Dendritic cell treated with granulocyte-macrophage colony-stimulating factor and Interleukin-4, amounts not matched to agents 40 ng/mL and 50 ng/mL, for 4 days (primary cell): ENCODE measurements at regions not wholly inside any gene's neighbourhood (a gene's known extent, or its start where the extent isn't known, plus 50 kb on each side); places are given as distances from the start of the nearest gene placed in this dataset.
"Not testable (repeated sequence)": the region's sequence is repeated elsewhere in the genome, so short reads cannot be mapped to it uniquely, and the experiment has no call there.

Experiments
- H3K27ac Mint-ChIP-seq: one replicate; pipeline ENCODE4 v1.8.0; 2022; ENCODE audit warnings: mild to moderate bottlenecking, mixed read lengths
- H3K27me3 Mint-ChIP-seq: one replicate; pipeline ENCODE4 v1.8.0; 2022; ENCODE audit warnings: mild to moderate bottlenecking, mixed read lengths
- H3K36me3 Mint-ChIP-seq: one replicate; pipeline ENCODE4 v1.8.0; 2022; ENCODE audit warnings: low read depth, mixed read lengths
- H3K4me1 Mint-ChIP-seq: one replicate; pipeline ENCODE4 v1.8.0; 2022; ENCODE audit warnings: low read depth, mixed read lengths
- H3K4me3 Mint-ChIP-seq: one replicate; pipeline ENCODE4 v1.8.0; 2022; ENCODE audit warnings: mild to moderate bottlenecking, moderate library complexity, mixed read lengths
- H3K9me3 Mint-ChIP-seq: one replicate; pipeline ENCODE4 v1.8.0; 2022; ENCODE audit warnings: mixed read lengths
- intact Hi-C: fragments of 100-400 bp; cut with micrococcal nuclease; formaldehyde crosslinking; loops from one replicate; pipeline ENCODE4 v1.15.0; 2022

- Mint-ChIP-seq H3K9me3 (no peaks in the 10 kb centered on the region), H3K4me1 (no peaks in the 10 kb centered on the region), H3K4me3 (no peak overlapping the region), H3K27me3 (no peaks in the 10 kb centered on the region), H3K36me3 (no peaks in the 10 kb centered on the region), H3K27ac (no peak overlapping the region)
- intact Hi-C loops, result no loop called here
Measured at GRCh38 chr4:107449611-107450369, 270.2 kb downstream of the PAPSS1 start.

- Mint-ChIP-seq H3K36me3 (no peaks in the 10 kb centered on the region), H3K4me3 (no peak overlapping the region), H3K4me1 (no peaks in the 10 kb centered on the region), H3K27ac (no peak overlapping the region), H3K9me3 (no peaks in the 10 kb centered on the region), H3K27me3 (no peaks in the 10 kb centered on the region)
- intact Hi-C loops, result no loop called here
Measured at GRCh38 chr4:107442538-107443111, 277.4 kb downstream of the PAPSS1 start.

- no peaks in the 10 kb centered on the region for H3K9me3 Mint-ChIP-seq
- no peaks in the 10 kb centered on the region for H3K4me1 Mint-ChIP-seq
Measured at GRCh38 chr4:107439401-107439800, 280.6 kb downstream of the PAPSS1 start.

GRCh38 chr4:107436471-107436870 is 283.6 kb downstream of the PAPSS1 start:
- H3K27me3 Mint-ChIP-seq, H3K27ac Mint-ChIP-seq, H3K9me3 Mint-ChIP-seq, H3K36me3 Mint-ChIP-seq, intact Hi-C loops, H3K4me3 Mint-ChIP-seq, H3K4me1 Mint-ChIP-seq: not testable (repeated sequence)

More at GRCh38 chr4:107439401-107439800, 280.6 kb downstream of the PAPSS1 start:
- intact Hi-C loops, result no loop called here
- H3K4me3 Mint-ChIP-seq, result no peak overlapping the region
- H3K27me3 Mint-ChIP-seq, result no peaks in the 10 kb centered on the region
- no peaks in the 10 kb centered on the region for H3K36me3 Mint-ChIP-seq
- no peak overlapping the region for H3K27ac Mint-ChIP-seq

GRCh38 chr4:107432451-107432850 is 287.6 kb downstream of the PAPSS1 start:
- H3K9me3 Mint-ChIP-seq, result no peaks in the 10 kb centered on the region
- intact Hi-C loops, result no loop called here
- H3K4me1 Mint-ChIP-seq, result no peaks in the 10 kb centered on the region
- H3K36me3 Mint-ChIP-seq, result no peaks in the 10 kb centered on the region
- H3K27me3 Mint-ChIP-seq, result no peaks in the 10 kb centered on the region
- H3K27ac Mint-ChIP-seq, result no peak overlapping the region
- H3K4me3 Mint-ChIP-seq, result no peak overlapping the region

- H3K27ac Mint-ChIP-seq, result no peak overlapping the region
- H3K36me3 Mint-ChIP-seq, result no peaks in the 10 kb centered on the region
- no peaks in the 10 kb centered on the region for H3K9me3 Mint-ChIP-seq
- H3K4me1 Mint-ChIP-seq, result no peaks in the 10 kb centered on the region
- intact Hi-C loops, result no loop called here
- no peaks in the 10 kb centered on the region for H3K27me3 Mint-ChIP-seq
- H3K4me3 Mint-ChIP-seq, result no peak overlapping the region
Measured at GRCh38 chr4:107423677-107424405, 296.2 kb downstream of the PAPSS1 start.

- H3K27ac Mint-ChIP-seq, H3K4me1 Mint-ChIP-seq, H3K4me3 Mint-ChIP-seq, H3K9me3 Mint-ChIP-seq, H3K36me3 Mint-ChIP-seq, H3K27me3 Mint-ChIP-seq, intact Hi-C loops: not testable (repeated sequence)
Measured at GRCh38 chr4:107419536-107419935, 300.5 kb downstream of the PAPSS1 start.

- H3K9me3 Mint-ChIP-seq, result peaks cover 9% of the 10 kb centered on the region
- no peak overlapping the region for H3K4me3 Mint-ChIP-seq
- no peaks in the 10 kb centered on the region for H3K27me3 Mint-ChIP-seq
- H3K36me3 Mint-ChIP-seq, result no peaks in the 10 kb centered on the region
- intact Hi-C loops, result no loop called here
- no peak overlapping the region for H3K27ac Mint-ChIP-seq
- no peaks in the 10 kb centered on the region for H3K4me1 Mint-ChIP-seq
Measured at GRCh38 chr4:107419052-107419451, 301.0 kb downstream of the PAPSS1 start.

- H3K9me3 Mint-ChIP-seq, result peaks cover 21% of the 10 kb centered on the region
- H3K27me3 Mint-ChIP-seq, H3K4me1 Mint-ChIP-seq, intact Hi-C loops, H3K4me3 Mint-ChIP-seq, H3K36me3 Mint-ChIP-seq, H3K27ac Mint-ChIP-seq: not testable (repeated sequence)
Measured at GRCh38 chr4:107415490-107415889, 304.5 kb downstream of the PAPSS1 start.

GRCh38 chr4:107409872-107410271 is 310.2 kb downstream of the PAPSS1 start:
- H3K27me3 Mint-ChIP-seq, intact Hi-C loops, H3K4me3 Mint-ChIP-seq, H3K4me1 Mint-ChIP-seq, H3K27ac Mint-ChIP-seq, H3K36me3 Mint-ChIP-seq: not testable (repeated sequence)
- peaks cover 16% of the 10 kb centered on the region for H3K9me3 Mint-ChIP-seq

- Mint-ChIP-seq H3K4me1 (no peaks in the 10 kb centered on the region), H3K36me3 (no peaks in the 10 kb centered on the region), H3K27ac (no peak overlapping the region), H3K4me3 (no peak overlapping the region), H3K9me3 (peaks cover 12% of the 10 kb centered on the region), H3K27me3 (no peaks in the 10 kb centered on the region)
- intact Hi-C loops, result no loop called here
Measured at GRCh38 chr4:107408968-107409367, 311.1 kb downstream of the PAPSS1 start.

GRCh38 chr4:107404591-107405300 is 315.3 kb downstream of the PAPSS1 start:
- Mint-ChIP-seq H3K27me3 (no peaks in the 10 kb centered on the region), H3K27ac (no peak overlapping the region), H3K4me3 (no peak overlapping the region), H3K9me3 (no peaks in the 10 kb centered on the region), H3K4me1 (no peaks in the 10 kb centered on the region), H3K36me3 (no peaks in the 10 kb centered on the region)
- intact Hi-C loops, result no loop called here

- Mint-ChIP-seq H3K9me3 (peaks cover 12% of the 10 kb centered on the region), H3K4me1 (no peaks in the 10 kb centered on the region), H3K4me3 (no peak overlapping the region), H3K27ac (no peak overlapping the region), H3K27me3 (no peaks in the 10 kb centered on the region), H3K36me3 (no peaks in the 10 kb centered on the region)
- intact Hi-C loops, result no loop called here
Measured at GRCh38 chr4:107402291-107402690, 317.7 kb downstream of the PAPSS1 start.

- no peaks in the 10 kb centered on the region for H3K4me1 Mint-ChIP-seq
- H3K27ac Mint-ChIP-seq, result no peak overlapping the region
- H3K9me3 Mint-ChIP-seq, result peaks cover 13% of the 10 kb centered on the region
- H3K4me3 Mint-ChIP-seq, result no peak overlapping the region
- no peaks in the 10 kb centered on the region for H3K36me3 Mint-ChIP-seq
- intact Hi-C loops, result no loop called here
- H3K27me3 Mint-ChIP-seq, result no peaks in the 10 kb centered on the region
Measured at GRCh38 chr4:107392951-107393350, 327.1 kb downstream of the PAPSS1 start.
